ENCODE measurements at regions not wholly inside any gene's neighbourhood (a gene's known extent, or its start where the extent isn't known, plus 50 kb on each side); places are given as distances from the start of the nearest gene placed in this dataset.

- no peaks in the 10 kb centered on the region for H3K4me1 ChIP-seq (ENCODE audit: low read length)
- no peak for TF ChIP-seq CTCF (IDR thresholded peaks at IDR 0.05; ENCODE audit: low read depth, low read length)
- no peak for TF ChIP-seq EZH2phosphoT487 (IDR thresholded peaks at IDR 0.05; ENCODE audit: low read depth)
- no peaks in the 10 kb centered on the region for H4K20me1 ChIP-seq (ENCODE audit: insufficient read depth, low read length)
- H3K4me3 ChIP-seq (ENCODE audit: low read length) = no peak overlapping the region
- H3K9ac ChIP-seq (ENCODE audit: low read length) = no peak overlapping the region
- H3K4me2 ChIP-seq (ENCODE audit: low read length) = no peak overlapping the region
- H2AFZ ChIP-seq (ENCODE audit: low read depth, low read length) = no peak overlapping the region
- H3K79me2 ChIP-seq (ENCODE audit: low read length) = no peaks in the 10 kb centered on the region
- no peaks in the 10 kb centered on the region for H3K36me3 ChIP-seq (replicated peaks; ENCODE audit: low read depth, low read length)
- no peaks in the 10 kb centered on the region for H3K27me3 ChIP-seq (ENCODE audit: low read depth, low read length)
- H3K27ac ChIP-seq (ENCODE audit: low read length) = no peak overlapping the region
- H3K9me3 ChIP-seq (ENCODE audit: insufficient read depth, low read length) = no peaks in the 10 kb centered on the region
Measured at GRCh38 chr10:130763071-130763470, 548.5 kb downstream of the TCERG1L start.

- Histone ChIP-seq H3K9me3 (ENCODE audit: insufficient read depth, low read length) (no peaks in the 10 kb centered on the region), H3K27ac (ENCODE audit: low read length) (no peak overlapping the region), H3K4me1 (ENCODE audit: low read length) (no peaks in the 10 kb centered on the region), H3K79me2 (ENCODE audit: low read length) (no peaks in the 10 kb centered on the region), H4K20me1 (ENCODE audit: insufficient read depth, low read length) (no peaks in the 10 kb centered on the region), H2AFZ (ENCODE audit: low read depth, low read length) (no peak overlapping the region), H3K4me2 (ENCODE audit: low read length) (no peak overlapping the region), H3K4me3 (ENCODE audit: low read length) (no peak overlapping the region), H3K27me3 (ENCODE audit: low read depth, low read length) (no peaks in the 10 kb centered on the region), H3K36me3 (replicated peaks; ENCODE audit: low read depth, low read length) (no peaks in the 10 kb centered on the region), H3K9ac (ENCODE audit: low read length) (no peak overlapping the region)
- no peak for TF ChIP-seq EZH2phosphoT487 (IDR thresholded peaks at IDR 0.05; ENCODE audit: low read depth)
- TF ChIP-seq CTCF (IDR thresholded peaks at IDR 0.05; ENCODE audit: low read depth, low read length) = no peak
Measured at GRCh38 chr10:130763491-130763890, 548.0 kb downstream of the TCERG1L start.

- Histone ChIP-seq H3K9ac (ENCODE audit: low read length) (no peak overlapping the region), H3K36me3 (replicated peaks; ENCODE audit: low read depth, low read length) (no peaks in the 10 kb centered on the region), H3K9me3 (ENCODE audit: insufficient read depth, low read length) (no peaks in the 10 kb centered on the region), H3K27ac (ENCODE audit: low read length) (no peak overlapping the region), H3K4me1 (ENCODE audit: low read length) (no peaks in the 10 kb centered on the region), H3K4me3 (ENCODE audit: low read length) (no peak overlapping the region), H3K27me3 (ENCODE audit: low read depth, low read length) (no peaks in the 10 kb centered on the region), H4K20me1 (ENCODE audit: insufficient read depth, low read length) (no peaks in the 10 kb centered on the region), H3K4me2 (ENCODE audit: low read length) (no peak overlapping the region), H2AFZ (ENCODE audit: low read depth, low read length) (no peak overlapping the region), H3K79me2 (ENCODE audit: low read length) (no peaks in the 10 kb centered on the region)
- TF ChIP-seq CTCF (IDR thresholded peaks at IDR 0.05; ENCODE audit: low read depth, low read length) (no peak), EZH2phosphoT487 (IDR thresholded peaks at IDR 0.05; ENCODE audit: low read depth) (no peak)
Measured at GRCh38 chr10:130764651-130765050, 546.9 kb downstream of the TCERG1L start.

- H3K4me2 ChIP-seq (ENCODE audit: low read length) = no peak overlapping the region
Measured at GRCh38 chr10:130766071-130766470, 545.5 kb downstream of the TCERG1L start.

More at GRCh38 chr10:130766071-130766470, 545.5 kb downstream of the TCERG1L start:
- H3K36me3 ChIP-seq (replicated peaks; ENCODE audit: low read depth, low read length) = no peaks in the 10 kb centered on the region
- no peaks in the 10 kb centered on the region for H3K4me1 ChIP-seq (ENCODE audit: low read length)
- no peak overlapping the region for H3K27ac ChIP-seq (ENCODE audit: low read length)
- no peaks in the 10 kb centered on the region for H3K27me3 ChIP-seq (ENCODE audit: low read depth, low read length)
- H4K20me1 ChIP-seq (ENCODE audit: insufficient read depth, low read length) = no peaks in the 10 kb centered on the region
- H3K4me3 ChIP-seq (ENCODE audit: low read length) = no peak overlapping the region
- H3K9me3 ChIP-seq (ENCODE audit: insufficient read depth, low read length) = no peaks in the 10 kb centered on the region
- no peak overlapping the region for H3K9ac ChIP-seq (ENCODE audit: low read length)
- no peak overlapping the region for H2AFZ ChIP-seq (ENCODE audit: low read depth, low read length)
- no peaks in the 10 kb centered on the region for H3K79me2 ChIP-seq (ENCODE audit: low read length)
- TF ChIP-seq CTCF (IDR thresholded peaks at IDR 0.05; ENCODE audit: low read depth, low read length) = no peak
- TF ChIP-seq EZH2phosphoT487 (IDR thresholded peaks at IDR 0.05; ENCODE audit: low read depth) = no peak

Measured in OCI-LY3 (cell line).